Endodermal cell (in vitro differentiated cells): ENCODE measurements at regions not wholly inside any gene's neighbourhood (a gene's known extent, or its start where the extent isn't known, plus 50 kb on each side); places are given as distances from the start of the nearest gene placed in this dataset.

Source experiments
- DNase-seq: peaks from one replicate; pipeline ENCODE4 v3.0.0-alpha.2; 2017
- H3K27ac ChIP-seq: 2 replicates; pipeline ENCODE4 v1.5.1; 2013; ENCODE audit warnings: mild to moderate bottlenecking, low read depth, low read length, moderate library complexity
- H3K27me3 ChIP-seq: 2 replicates; pipeline ENCODE4 v1.6.1; 2013; ENCODE audit warnings: mild to moderate bottlenecking, low read length, moderate library complexity; ENCODE audit not compliant: insufficient read depth, control insufficient read depth, poor library complexity, severe bottlenecking
- H3K36me3 ChIP-seq: 2 replicates; pipeline ENCODE4 v1.7.0; 2013; ENCODE audit warnings: mild to moderate bottlenecking, low read length, moderate library complexity; ENCODE audit not compliant: control insufficient read depth, insufficient read depth
- H3K4me1 ChIP-seq: one replicate; pipeline ENCODE4 v1.7.0; 2013; ENCODE audit warnings: low read length; ENCODE audit not compliant: control insufficient read depth, insufficient read depth
- H3K4me3 ChIP-seq: 2 replicates; pipeline ENCODE4 v1.5.1; 2013; ENCODE audit warnings: mild to moderate bottlenecking, low read length, moderate library complexity
- H3K9ac ChIP-seq: 2 replicates; pipeline ENCODE4 v1.6.1; 2013; ENCODE audit warnings: mild to moderate bottlenecking, low read length, moderate library complexity; ENCODE audit not compliant: poor library complexity, severe bottlenecking; ENCODE audit errors: extremely low read depth
- H3K9me3 ChIP-seq: 2 replicates; pipeline ENCODE4 v1.6.1; 2013; ENCODE audit warnings: mild to moderate bottlenecking, low read length, moderate library complexity; ENCODE audit not compliant: control insufficient read depth
- H3K27ac Mint-ChIP-seq: 2 replicates; pipeline ENCODE4 v1.8.0; 2020; ENCODE audit warnings: mixed read lengths
- H3K27me3 Mint-ChIP-seq: 2 replicates; pipeline ENCODE4 v1.8.0; 2021; ENCODE audit warnings: mild to moderate bottlenecking, mixed read lengths; ENCODE audit not compliant: insufficient read depth
- H3K36me3 Mint-ChIP-seq: 2 replicates; pipeline ENCODE4 v1.8.0; 2020; ENCODE audit warnings: low read depth, mixed read lengths
- H3K4me1 Mint-ChIP-seq: 2 replicates; pipeline ENCODE4 v1.8.0; 2020; ENCODE audit warnings: mixed read lengths
- H3K4me3 Mint-ChIP-seq: 2 replicates; pipeline ENCODE4 v1.8.0; 2020; ENCODE audit warnings: mild to moderate bottlenecking, moderate library complexity, mixed read lengths
- H3K9me3 Mint-ChIP-seq: 2 replicates; pipeline ENCODE4 v1.8.0; 2020; ENCODE audit warnings: mild to moderate bottlenecking, mixed read lengths
- CTCF ChIP-seq: fragments of 200-600 bp; sonication (generic); conservative IDR thresholded peaks from 2 replicates; pipeline ENCODE4 v1.5.0; 2021; ENCODE audit warnings: antibody characterized with exemption, mild to moderate bottlenecking
- whole genome bisulfite sequencing, 2 experiments: methylation state at CpG; one replicate each; pipeline versions ENCODE4 v1.1.5 to v1.1.7; 2013; ENCODE audit warnings: missing lambda C conversion rate in 2 of 2, mixed read lengths in 1 of 2; ENCODE audit not compliant: insufficient coverage in 1 of 2, insufficient read length in 1 of 2; 5-methylcytosine and 5-hydroxymethylcytosine counted together

GRCh38 chr4:34220601-34221000, 2023.7 kb downstream of the ARAP2 start:
- no peaks in the 10 kb centered on the region for H3K27me3 Mint-ChIP-seq
- H3K27me3 ChIP-seq, result no peaks in the 10 kb centered on the region
- H3K27ac ChIP-seq, result no peak overlapping the region
- WGBS, 2 experiments, result 82 to 86% methylated on average over 1 of the region's 1 CpG
- H3K4me3 Mint-ChIP-seq, result no peak overlapping the region
- no peaks in the 10 kb centered on the region for H3K36me3 ChIP-seq
- no peaks in the 10 kb centered on the region for H3K4me1 Mint-ChIP-seq
- H3K4me3 ChIP-seq, result no peak overlapping the region
- TF ChIP-seq CTCF, result no peak
- no peaks in the 10 kb centered on the region for H3K36me3 Mint-ChIP-seq
- peaks cover 7% of the 10 kb centered on the region for H3K9me3 Mint-ChIP-seq
- H3K9me3 ChIP-seq, result no peaks in the 10 kb centered on the region
- H3K4me1 ChIP-seq, result no peaks in the 10 kb centered on the region
- no peak for DNase-seq
- H3K27ac Mint-ChIP-seq, result no peak overlapping the region
- no peak overlapping the region for H3K9ac ChIP-seq

GRCh38 chr4:34221986-34222385, 2022.3 kb downstream of the ARAP2 start:
- no peak for DNase-seq

GRCh38 chr4:34236118-34236517, 2008.2 kb downstream of the ARAP2 start:
- no peak overlapping the region for H3K9ac ChIP-seq
- no peaks in the 10 kb centered on the region for H3K36me3 Mint-ChIP-seq
- peaks cover 11% of the 10 kb centered on the region for H3K9me3 Mint-ChIP-seq
- no peaks in the 10 kb centered on the region for H3K27me3 Mint-ChIP-seq
- H3K4me1 Mint-ChIP-seq, result no peaks in the 10 kb centered on the region
- H3K36me3 ChIP-seq, result no peaks in the 10 kb centered on the region
- H3K9me3 ChIP-seq, result peaks cover 28% of the 10 kb centered on the region
- H3K27me3 ChIP-seq, result no peaks in the 10 kb centered on the region
- no peak overlapping the region for H3K4me3 Mint-ChIP-seq
- DNase-seq, result no peak
- H3K4me3 ChIP-seq, result no peak overlapping the region
- WGBS, 2 experiments, result 100% methylated on average over 1 of the region's 1 CpG; no CpG with 5 or more reads in 1 of the 2 experiments
- H3K4me1 ChIP-seq, result no peaks in the 10 kb centered on the region
- TF ChIP-seq CTCF, result no peak
- H3K27ac ChIP-seq, result no peak overlapping the region
- no peak overlapping the region for H3K27ac Mint-ChIP-seq

More at GRCh38 chr4:34221986-34222385, 2022.3 kb downstream of the ARAP2 start:
- Histone ChIP-seq H3K27me3 (no peaks in the 10 kb centered on the region), H3K9me3 (no peaks in the 10 kb centered on the region), H3K9ac (no peak overlapping the region), H3K36me3 (no peaks in the 10 kb centered on the region), H3K4me1 (no peaks in the 10 kb centered on the region), H3K4me3 (no peak overlapping the region), H3K27ac (no peak overlapping the region)
- no peak for TF ChIP-seq CTCF
- 85% methylated on average over 1 of the region's 1 CpG; no CpG with 5 or more reads in 1 of the 2 experiments for WGBS, 2 experiments
- H3K27me3 Mint-ChIP-seq, result no peaks in the 10 kb centered on the region
- peaks cover 7% of the 10 kb centered on the region for H3K9me3 Mint-ChIP-seq
- H3K27ac Mint-ChIP-seq, result no peak overlapping the region
- no peaks in the 10 kb centered on the region for H3K36me3 Mint-ChIP-seq
- H3K4me1 Mint-ChIP-seq, result no peaks in the 10 kb centered on the region
- H3K4me3 Mint-ChIP-seq, result no peak overlapping the region
